Ishikawa (cell line): ENCODE measurements at regions not wholly inside any gene's neighbourhood (a gene's known extent, or its start where the extent isn't known, plus 50 kb on each side); places are given as distances from the start of the nearest gene placed in this dataset.

ENCODE experiments used
- CEBPB ChIP-seq: IDR thresholded peaks from 2 replicates; pipeline ENCODE4 v1.6.1; 2012
- CREB1 ChIP-seq: IDR thresholded peaks from 2 replicates; pipeline ENCODE4 v1.6.1; 2012; ENCODE audit warnings: low read depth
- EGR1 ChIP-seq: IDR thresholded peaks from 2 replicates; pipeline ENCODE4 v1.6.1; 2012
- EP300 ChIP-seq: IDR thresholded peaks from 2 replicates; pipeline ENCODE4 v1.6.1; 2012; ENCODE audit warnings: borderline replicate concordance
- FOXM1 ChIP-seq: IDR thresholded peaks from 2 replicates; pipeline ENCODE4 v1.6.1; 2012; ENCODE audit warnings: low read depth, borderline replicate concordance
- NFIC ChIP-seq: IDR thresholded peaks from 2 replicates; pipeline ENCODE4 v1.6.1; 2012
- RAD21 ChIP-seq: IDR thresholded peaks from 2 replicates; pipeline ENCODE4 v1.6.1; 2012; ENCODE audit warnings: low read depth
- TAF1 ChIP-seq: IDR thresholded peaks from 2 replicates; pipeline ENCODE4 v1.6.1; 2012; ENCODE audit warnings: low read depth, mild to moderate bottlenecking
- TCF12 ChIP-seq: IDR thresholded peaks from 2 replicates; pipeline ENCODE4 v1.6.1; 2012; ENCODE audit warnings: low read depth
- TEAD4 ChIP-seq: IDR thresholded peaks from 2 replicates; pipeline ENCODE4 v1.6.1; 2012
- YY1 ChIP-seq: IDR thresholded peaks from 2 replicates; pipeline ENCODE4 v1.6.1; 2012; ENCODE audit warnings: low read depth
- ZBTB7A ChIP-seq: IDR thresholded peaks from 2 replicates; pipeline ENCODE4 v1.6.1; 2012; ENCODE audit warnings: low read depth
- TF ChIP-seq, protein P1 (sequence below): IDR thresholded peaks from 2 replicates; pipeline ENCODE4 v1.6.1; 2012; ENCODE audit warnings: low read depth, mild to moderate bottlenecking
- TF ChIP-seq, protein P2 (sequence below): IDR thresholded peaks from 2 replicates; pipeline ENCODE4 v1.6.1; 2012
- TF ChIP-seq, protein P3 (sequence below): IDR thresholded peaks from 2 replicates; pipeline ENCODE4 v1.6.1; 2012

DNA sequence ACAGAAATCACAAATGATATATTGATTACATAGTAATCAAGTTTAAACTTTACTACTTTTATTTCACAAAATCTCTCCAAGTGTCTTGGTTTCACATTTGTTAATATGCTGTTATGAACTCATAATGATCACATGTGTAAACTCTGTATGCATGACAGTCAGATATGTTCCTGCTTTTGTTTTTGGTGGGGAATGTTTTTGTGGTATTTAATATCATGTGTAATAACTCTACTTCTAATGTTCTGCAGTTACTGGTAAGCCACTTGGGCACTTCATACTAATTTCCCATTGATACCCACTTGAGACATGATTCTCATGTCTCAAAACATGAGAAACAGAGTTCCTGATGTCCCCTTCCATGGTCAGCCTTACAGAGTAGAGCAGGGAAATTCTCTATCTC is 109.1 kb upstream of the INHBA start:
- TF ChIP-seq ZBTB7A = no peak
- no peak for TF ChIP-seq NFIC
- TF ChIP-seq FOXM1 = no peak
- TF ChIP-seq TEAD4 = no peak
- TF ChIP-seq EP300 = no peak
- TF ChIP-seq EGR1 = no peak
- TF ChIP-seq TCF12 = no peak
- TF ChIP-seq, protein P1, sequence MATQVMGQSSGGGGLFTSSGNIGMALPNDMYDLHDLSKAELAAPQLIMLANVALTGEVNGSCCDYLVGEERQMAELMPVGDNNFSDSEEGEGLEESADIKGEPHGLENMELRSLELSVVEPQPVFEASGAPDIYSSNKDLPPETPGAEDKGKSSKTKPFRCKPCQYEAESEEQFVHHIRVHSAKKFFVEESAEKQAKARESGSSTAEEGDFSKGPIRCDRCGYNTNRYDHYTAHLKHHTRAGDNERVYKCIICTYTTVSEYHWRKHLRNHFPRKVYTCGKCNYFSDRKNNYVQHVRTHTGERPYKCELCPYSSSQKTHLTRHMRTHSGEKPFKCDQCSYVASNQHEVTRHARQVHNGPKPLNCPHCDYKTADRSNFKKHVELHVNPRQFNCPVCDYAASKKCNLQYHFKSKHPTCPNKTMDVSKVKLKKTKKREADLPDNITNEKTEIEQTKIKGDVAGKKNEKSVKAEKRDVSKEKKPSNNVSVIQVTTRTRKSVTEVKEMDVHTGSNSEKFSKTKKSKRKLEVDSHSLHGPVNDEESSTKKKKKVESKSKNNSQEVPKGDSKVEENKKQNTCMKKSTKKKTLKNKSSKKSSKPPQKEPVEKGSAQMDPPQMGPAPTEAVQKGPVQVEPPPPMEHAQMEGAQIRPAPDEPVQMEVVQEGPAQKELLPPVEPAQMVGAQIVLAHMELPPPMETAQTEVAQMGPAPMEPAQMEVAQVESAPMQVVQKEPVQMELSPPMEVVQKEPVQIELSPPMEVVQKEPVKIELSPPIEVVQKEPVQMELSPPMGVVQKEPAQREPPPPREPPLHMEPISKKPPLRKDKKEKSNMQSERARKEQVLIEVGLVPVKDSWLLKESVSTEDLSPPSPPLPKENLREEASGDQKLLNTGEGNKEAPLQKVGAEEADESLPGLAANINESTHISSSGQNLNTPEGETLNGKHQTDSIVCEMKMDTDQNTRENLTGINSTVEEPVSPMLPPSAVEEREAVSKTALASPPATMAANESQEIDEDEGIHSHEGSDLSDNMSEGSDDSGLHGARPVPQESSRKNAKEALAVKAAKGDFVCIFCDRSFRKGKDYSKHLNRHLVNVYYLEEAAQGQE = no peak
- no peak for TF ChIP-seq TAF1

DNA sequence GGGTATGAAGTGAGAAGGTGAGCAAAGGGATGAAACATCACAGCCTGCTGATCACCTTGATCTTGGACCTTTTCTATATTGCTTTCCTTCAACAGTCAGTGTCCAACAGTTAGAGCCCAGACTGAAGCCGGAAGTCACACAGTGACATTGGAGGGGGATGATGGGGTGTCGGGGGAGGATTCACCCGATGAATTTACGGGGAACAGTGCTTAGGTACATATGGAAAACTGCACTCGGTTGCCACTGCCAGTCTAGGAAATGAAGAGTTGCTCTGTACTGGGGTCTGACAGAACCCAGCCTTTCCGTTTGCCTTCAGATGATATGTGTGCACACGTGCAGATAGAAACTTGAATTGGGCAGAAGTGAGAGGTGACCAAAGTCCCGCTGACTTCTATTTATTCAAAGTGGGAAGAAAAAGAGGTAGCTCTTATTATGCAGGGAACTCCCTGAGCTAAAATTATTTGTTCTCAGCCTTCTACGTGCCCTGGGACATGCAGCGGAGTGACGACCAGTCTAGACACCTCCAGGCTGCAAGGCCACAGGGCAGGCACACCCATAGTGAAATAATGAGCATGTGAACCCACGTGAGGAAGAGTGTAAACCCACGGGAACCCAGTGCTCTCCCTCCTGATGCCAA is 107.2 kb upstream of the INHBA start:
- no peak for TF ChIP-seq TAF1
- TF ChIP-seq, protein P2, sequence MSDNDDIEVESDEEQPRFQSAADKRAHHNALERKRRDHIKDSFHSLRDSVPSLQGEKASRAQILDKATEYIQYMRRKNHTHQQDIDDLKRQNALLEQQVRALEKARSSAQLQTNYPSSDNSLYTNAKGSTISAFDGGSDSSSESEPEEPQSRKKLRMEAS = no peak

DNA sequence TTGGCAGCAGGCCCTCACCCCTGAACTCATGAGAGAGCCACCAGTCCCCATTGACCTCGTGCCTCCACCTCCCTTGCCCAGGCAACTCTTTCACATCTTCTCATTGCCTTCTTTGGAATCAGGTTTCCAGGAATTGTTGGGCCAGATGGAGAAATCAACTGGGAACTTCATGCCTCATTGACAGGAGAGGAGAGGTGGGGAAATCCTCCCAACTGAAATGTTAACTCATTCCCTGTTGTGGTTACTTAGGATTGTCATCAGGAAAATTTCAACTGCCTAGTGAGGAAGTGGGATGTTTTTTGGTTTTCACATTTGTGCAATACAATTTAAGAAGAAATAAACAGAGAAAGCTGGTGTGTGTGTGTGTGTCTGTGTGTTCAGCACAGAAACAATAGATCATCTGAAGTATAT is 106.6 kb upstream of the INHBA start:
- TF ChIP-seq CEBPB (no peak), TAF1 (no peak), TCF12 (no peak), ZBTB7A (no peak)
- TF ChIP-seq, protein P3, sequence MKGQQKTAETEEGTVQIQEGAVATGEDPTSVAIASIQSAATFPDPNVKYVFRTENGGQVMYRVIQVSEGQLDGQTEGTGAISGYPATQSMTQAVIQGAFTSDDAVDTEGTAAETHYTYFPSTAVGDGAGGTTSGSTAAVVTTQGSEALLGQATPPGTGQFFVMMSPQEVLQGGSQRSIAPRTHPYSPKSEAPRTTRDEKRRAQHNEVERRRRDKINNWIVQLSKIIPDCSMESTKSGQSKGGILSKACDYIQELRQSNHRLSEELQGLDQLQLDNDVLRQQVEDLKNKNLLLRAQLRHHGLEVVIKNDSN = no peak
- TF ChIP-seq, protein P2 = no peak

DNA sequence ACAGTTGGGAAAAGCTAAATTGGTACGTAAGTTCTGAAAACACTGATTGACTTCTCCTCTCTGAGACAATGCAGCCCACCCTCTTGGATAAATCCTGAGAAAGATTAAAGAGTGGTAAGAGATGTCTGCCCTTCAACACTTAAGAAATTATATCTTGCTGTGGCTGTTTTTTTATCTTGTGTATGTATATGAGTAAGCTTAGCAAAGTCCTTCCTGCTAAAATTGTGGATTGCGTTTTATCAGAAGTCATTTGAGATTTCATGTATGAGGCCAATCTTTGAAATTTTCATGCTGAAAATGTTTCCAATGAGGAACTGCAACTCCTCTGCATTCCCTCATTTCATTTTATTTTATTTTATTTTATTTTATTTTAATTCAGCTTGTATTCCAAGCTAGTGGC is 106.2 kb upstream of the INHBA start:
- TF ChIP-seq ZBTB7A = no peak
- TF ChIP-seq RAD21 = no peak
- no peak for TF ChIP-seq NFIC
- no peak for TF ChIP-seq YY1
- TF ChIP-seq EP300 = no peak
- no peak for TF ChIP-seq FOXM1
- TF ChIP-seq TEAD4 = no peak
- TF ChIP-seq, protein P2 = no peak
- TF ChIP-seq TCF12 = no peak

DNA sequence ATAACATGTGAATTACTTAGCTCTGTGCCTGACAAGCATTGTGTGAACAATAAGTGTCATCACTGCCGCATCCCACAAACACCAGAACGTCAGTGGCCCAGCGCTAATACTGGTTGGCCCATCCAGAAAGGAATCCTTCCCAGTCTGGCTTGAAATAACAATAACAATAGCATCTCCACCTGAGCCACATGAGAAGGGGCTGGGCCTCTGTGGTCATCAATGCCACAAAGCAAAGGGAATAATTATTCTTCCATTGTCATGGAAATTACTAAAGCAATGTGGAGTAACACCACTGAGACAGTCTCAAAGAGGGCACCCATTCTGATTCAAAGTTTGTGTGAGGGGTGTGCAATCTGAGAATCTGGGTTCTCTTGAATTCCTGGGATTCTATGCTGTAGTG is 105.7 kb upstream of the INHBA start:
- TF ChIP-seq, protein P3 = no peak

DNA sequence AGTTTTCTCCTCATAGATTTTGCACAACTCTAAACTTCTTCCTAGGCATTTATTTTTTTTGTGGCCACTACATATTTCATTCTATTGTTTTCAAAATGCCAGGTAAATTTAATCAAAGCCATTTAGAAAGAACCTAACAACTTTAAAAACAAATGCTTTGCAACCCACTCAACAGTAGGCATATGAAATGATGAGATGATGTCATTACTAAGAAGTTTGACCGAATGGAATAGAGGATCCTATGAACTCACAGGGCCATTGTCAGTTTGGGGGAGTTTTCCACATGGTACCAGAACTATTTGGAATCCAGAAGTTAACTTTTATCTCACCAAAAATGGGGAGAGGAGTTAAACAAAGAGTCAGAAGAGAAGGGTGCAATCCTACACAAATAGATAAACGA is 100.7 kb upstream of the INHBA start:
- TF ChIP-seq YY1 (no peak), TAF1 (no peak), ZBTB7A (no peak), EGR1 (no peak), RAD21 (no peak), TEAD4 (no peak)

DNA sequence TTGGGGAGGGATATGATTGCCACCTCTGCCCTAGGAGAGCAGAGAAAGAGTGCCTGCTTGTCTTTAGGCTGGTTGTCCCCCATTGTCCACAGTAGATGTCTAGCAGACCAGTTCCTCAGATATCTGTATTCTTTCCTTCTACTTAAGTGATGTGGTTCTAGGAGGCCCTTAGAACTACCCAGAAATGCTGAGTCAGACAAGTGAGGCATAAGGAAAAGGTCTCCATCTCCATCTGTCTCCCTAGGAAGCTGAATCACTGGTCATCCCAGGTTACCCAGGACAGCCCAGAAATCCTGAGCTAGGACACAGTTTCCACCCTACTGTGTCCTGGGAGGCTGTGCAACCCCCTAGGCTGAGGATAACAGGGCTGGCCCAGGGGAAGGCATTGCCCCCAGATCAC is 93.4 kb upstream of the INHBA start:
- no peak for TF ChIP-seq RAD21
- TF ChIP-seq, protein P2 = no peak
- TF ChIP-seq TEAD4 = no peak
- TF ChIP-seq CREB1 = no peak
- TF ChIP-seq, protein P1 = no peak
- no peak for TF ChIP-seq ZBTB7A
- TF ChIP-seq EP300 = no peak
